HUES64 (cell line): ENCODE measurements at regions not wholly inside any gene's neighbourhood (a gene's known extent, or its start where the extent isn't known, plus 50 kb on each side); places are given as distances from the start of the nearest gene placed in this dataset.

Source experiments
- H3K27ac ChIP-seq: 2 replicates; pipeline ENCODE4 v1.7.0; 2013; ENCODE audit warnings: low read depth, low read length, inconsistent platforms
- H3K27me3 ChIP-seq: 2 replicates; pipeline ENCODE4 v1.6.1; 2013; ENCODE audit warnings: mild to moderate bottlenecking, low read length; ENCODE audit not compliant: insufficient read depth
- H3K36me3 ChIP-seq: 2 replicates; pipeline ENCODE4 v1.6.1; 2013; ENCODE audit warnings: mild to moderate bottlenecking, low read length; ENCODE audit not compliant: insufficient read depth
- H3K4me1 ChIP-seq: 2 replicates; pipeline ENCODE4 v1.6.1; 2013; ENCODE audit warnings: mild to moderate bottlenecking, low read length, moderate library complexity; ENCODE audit not compliant: insufficient read depth
- H3K4me3 ChIP-seq: 2 replicates; pipeline ENCODE4 v1.5.1; 2013; ENCODE audit warnings: mild to moderate bottlenecking, low read length, moderate library complexity
- H3K9ac ChIP-seq: 2 replicates; pipeline ENCODE4 v1.6.1; 2013; ENCODE audit warnings: mild to moderate bottlenecking, low read depth, low read length
- H3K9me3 ChIP-seq: 2 replicates; pipeline ENCODE4 v1.6.1; 2013; ENCODE audit warnings: low read depth, low read length; ENCODE audit not compliant: insufficient read depth
- WGBS: fragments of 150-250, 120-280 bp; methylation state at CpG from one replicate; pipeline ENCODE4 v1.1.7; 2013; ENCODE audit warnings: missing lambda C conversion rate; 5-methylcytosine and 5-hydroxymethylcytosine counted together

GRCh38 chr4:129223945-129224344 is 128.0 kb downstream of the C4orf33 start:
- H3K27me3 ChIP-seq, result no peaks in the 10 kb centered on the region
- H3K4me1 ChIP-seq, result no peaks in the 10 kb centered on the region

GRCh38 chr4:129230846-129231245 is 134.9 kb downstream of the C4orf33 start:
- no peak overlapping the region for H3K4me3 ChIP-seq

More at GRCh38 chr4:129223945-129224344, 128.0 kb downstream of the C4orf33 start:
- H3K9ac ChIP-seq, result no peak overlapping the region
- H3K27ac ChIP-seq, result no peak overlapping the region
- no peak overlapping the region for H3K4me3 ChIP-seq
- H3K9me3 ChIP-seq, result no peaks in the 10 kb centered on the region
- no peaks in the 10 kb centered on the region for H3K36me3 ChIP-seq

DNA sequence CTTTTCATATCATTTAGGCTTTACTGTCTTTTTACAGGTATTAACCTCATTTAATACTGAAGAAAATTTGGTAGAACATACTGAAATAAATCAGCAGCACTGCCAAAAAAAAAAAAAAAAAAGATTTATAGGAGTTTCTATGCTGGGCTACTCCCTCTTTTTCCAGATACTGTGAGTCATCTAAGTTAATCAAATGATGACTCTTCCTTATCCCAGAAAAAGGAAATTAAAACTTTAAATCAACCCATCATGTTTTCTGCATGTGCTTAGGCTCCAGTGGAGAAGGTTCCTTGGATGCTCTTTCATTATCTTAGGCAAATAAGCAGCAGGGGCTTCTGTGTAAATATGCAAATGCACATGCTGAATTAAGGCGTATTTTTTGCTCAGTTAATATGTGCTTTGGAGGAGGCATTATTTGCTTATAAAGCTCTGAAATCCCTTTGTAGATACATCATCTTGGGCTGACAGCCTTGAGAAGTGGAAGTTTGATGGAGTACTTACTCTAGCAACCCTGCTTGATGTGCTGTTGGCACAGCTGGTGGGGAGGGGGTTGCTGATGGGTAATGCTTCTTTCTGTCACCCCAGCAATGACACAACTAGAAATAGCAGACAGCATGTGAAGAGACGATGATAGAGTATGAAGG is 136.1 kb downstream of the C4orf33 start:
- H3K36me3 ChIP-seq, result no peaks in the 10 kb centered on the region
- no peak overlapping the region for H3K9ac ChIP-seq
- no peaks in the 10 kb centered on the region for H3K9me3 ChIP-seq
- H3K27ac ChIP-seq, result no peak overlapping the region
- H3K4me3 ChIP-seq, result no peak overlapping the region
- 88% methylated on average over 2 of the region's 2 CpGs for WGBS
- H3K4me1 ChIP-seq, result no peaks in the 10 kb centered on the region
- H3K27me3 ChIP-seq, result no peaks in the 10 kb centered on the region

More at GRCh38 chr4:129230846-129231245, 134.9 kb downstream of the C4orf33 start:
- Histone ChIP-seq H3K9me3 (no peaks in the 10 kb centered on the region), H3K27me3 (no peaks in the 10 kb centered on the region), H3K9ac (no peak overlapping the region), H3K4me1 (no peaks in the 10 kb centered on the region), H3K36me3 (no peaks in the 10 kb centered on the region), H3K27ac (no peak overlapping the region)
- WGBS, result 89% methylated on average over 4 of the region's 4 CpGs

- Histone ChIP-seq H3K4me1 (no peaks in the 10 kb centered on the region), H3K27me3 (no peaks in the 10 kb centered on the region), H3K4me3 (no peak overlapping the region), H3K9ac (no peak overlapping the region), H3K27ac (no peak overlapping the region), H3K36me3 (no peaks in the 10 kb centered on the region), H3K9me3 (no peaks in the 10 kb centered on the region)
- 94% methylated on average over 3 of the region's 3 CpGs for WGBS
Measured at GRCh38 chr4:129232589-129233337, 136.8 kb downstream of the C4orf33 start.

- no peaks in the 10 kb centered on the region for H3K4me1 ChIP-seq
- H3K27ac ChIP-seq, result no peak overlapping the region
- H3K9me3 ChIP-seq, result no peaks in the 10 kb centered on the region
- 94% methylated on average over 1 of the region's 1 CpG for WGBS
- no peaks in the 10 kb centered on the region for H3K27me3 ChIP-seq
- no peaks in the 10 kb centered on the region for H3K36me3 ChIP-seq
- no peak overlapping the region for H3K9ac ChIP-seq
- no peak overlapping the region for H3K4me3 ChIP-seq
Measured at GRCh38 chr4:129233691-129234090, 137.7 kb downstream of the C4orf33 start.

DNA sequence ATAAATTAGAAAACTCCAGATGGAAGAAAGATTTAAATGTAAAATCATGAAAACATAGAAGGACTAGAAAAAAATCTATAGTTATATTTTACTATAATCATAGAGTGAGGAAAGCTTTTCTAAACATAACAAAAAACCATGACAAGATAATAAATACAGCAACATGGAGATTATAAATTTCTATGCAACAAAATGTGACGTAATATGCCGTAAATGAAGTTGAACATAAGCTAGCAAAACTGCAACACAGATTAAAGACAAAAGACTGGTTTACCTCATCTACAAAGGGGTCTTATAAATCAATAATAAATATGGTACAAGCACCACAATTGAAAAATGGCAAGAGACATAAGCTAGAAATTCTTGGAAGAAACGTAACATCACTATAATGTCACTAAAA is 140.4 kb downstream of the C4orf33 start:
- 100% methylated on average over 2 of the region's 3 CpGs for whole genome bisulfite sequencing
- H3K9me3 ChIP-seq, result no peaks in the 10 kb centered on the region

DNA sequence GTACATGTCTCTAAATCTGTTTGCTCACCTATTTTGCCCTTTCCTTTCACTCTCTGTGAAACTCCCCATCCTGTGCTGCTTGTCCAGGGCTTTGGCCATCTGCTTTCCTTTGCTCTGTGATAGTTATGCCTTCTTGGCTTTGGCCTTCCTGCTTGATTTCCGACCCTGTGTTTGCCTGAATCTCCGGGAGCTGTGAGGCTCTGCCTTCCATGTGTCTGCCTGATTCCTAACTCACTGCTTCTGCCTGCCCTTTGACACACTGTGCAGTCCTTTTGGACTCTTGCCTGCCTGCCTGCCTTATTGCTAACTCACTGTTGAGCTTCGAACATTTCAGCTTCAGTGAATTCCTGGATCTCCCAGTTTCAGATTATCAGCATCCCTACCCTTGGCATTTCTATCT is 143.1 kb downstream of the C4orf33 start:
- Histone ChIP-seq H3K27me3 (no peaks in the 10 kb centered on the region), H3K36me3 (no peaks in the 10 kb centered on the region), H3K9me3 (no peaks in the 10 kb centered on the region), H3K27ac (no peak overlapping the region), H3K4me3 (no peak overlapping the region), H3K9ac (no peak overlapping the region), H3K4me1 (no peaks in the 10 kb centered on the region)
- 92% methylated on average over 3 of the region's 3 CpGs for WGBS

More for the DNA sequence above, 140.4 kb downstream of the C4orf33 start:
- Histone ChIP-seq H3K36me3 (no peaks in the 10 kb centered on the region), H3K4me1 (no peaks in the 10 kb centered on the region), H3K9ac (no peak overlapping the region), H3K4me3 (no peak overlapping the region), H3K27me3 (no peaks in the 10 kb centered on the region), H3K27ac (no peak overlapping the region)

DNA sequence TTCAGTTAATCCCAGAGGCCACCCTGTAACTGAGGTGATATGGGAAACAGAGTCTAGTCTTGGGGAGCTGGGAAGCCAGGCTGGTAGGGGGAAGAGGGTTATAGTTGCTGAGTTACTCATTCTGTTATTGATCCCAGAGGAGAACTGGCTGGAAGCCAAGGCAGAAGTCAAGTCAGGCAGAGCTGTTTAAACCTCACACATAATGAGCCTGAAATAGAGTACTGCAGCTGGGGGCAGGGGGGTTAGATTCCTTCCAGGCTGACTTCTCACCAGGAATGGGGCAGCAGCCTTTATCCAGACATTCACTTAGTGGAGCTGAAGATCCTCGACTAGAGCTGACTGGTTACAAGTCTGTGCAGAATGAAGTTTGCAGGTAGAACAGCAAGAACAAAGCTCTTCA is 144.9 kb downstream of the C4orf33 start:
- 73% methylated on average over 1 of the region's 1 CpG for WGBS
- no peaks in the 10 kb centered on the region for H3K36me3 ChIP-seq
- H3K27ac ChIP-seq, result no peak overlapping the region
- no peak overlapping the region for H3K9ac ChIP-seq
- H3K4me1 ChIP-seq, result no peaks in the 10 kb centered on the region
- no peaks in the 10 kb centered on the region for H3K9me3 ChIP-seq
- no peak overlapping the region for H3K4me3 ChIP-seq
- no peaks in the 10 kb centered on the region for H3K27me3 ChIP-seq

DNA sequence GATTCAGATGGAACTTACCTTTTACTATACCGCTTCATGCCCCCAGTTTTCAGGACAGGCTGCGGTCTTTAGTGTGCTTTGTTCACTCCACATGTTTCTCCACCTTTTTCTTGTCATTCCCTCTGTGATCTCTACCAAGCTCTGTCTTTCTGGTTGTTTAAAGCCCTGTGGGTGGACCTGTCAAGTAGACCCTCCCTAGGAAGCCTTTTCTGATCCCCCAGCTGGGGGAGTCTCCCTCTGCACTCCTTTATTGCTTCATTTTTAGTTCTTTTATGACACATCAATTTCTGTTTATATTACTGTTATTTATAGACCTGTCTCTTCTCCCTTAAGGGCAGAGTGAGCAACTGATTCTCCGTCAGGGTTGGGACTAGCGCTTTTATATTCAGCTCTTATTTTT is 150.2 kb downstream of the C4orf33 start:
- WGBS, result 94% methylated on average over 4 of the region's 4 CpGs
- H3K27ac ChIP-seq, result no peak overlapping the region
- no peaks in the 10 kb centered on the region for H3K27me3 ChIP-seq
- no peaks in the 10 kb centered on the region for H3K4me1 ChIP-seq
- H3K4me3 ChIP-seq, result no peak overlapping the region
- H3K9ac ChIP-seq, result no peak overlapping the region
- no peaks in the 10 kb centered on the region for H3K36me3 ChIP-seq
- H3K9me3 ChIP-seq, result no peaks in the 10 kb centered on the region

- no peak overlapping the region for H3K4me3 ChIP-seq
- H3K27ac ChIP-seq, result no peak overlapping the region
- H3K9me3 ChIP-seq, result no peaks in the 10 kb centered on the region
- H3K36me3 ChIP-seq, result no peaks in the 10 kb centered on the region
- WGBS, result 93% methylated on average over 14 of the region's 15 CpGs
- H3K4me1 ChIP-seq, result peaks cover 3% of the 10 kb centered on the region; the same call in 1 of the 2 replicates
- H3K9ac ChIP-seq, result no peak overlapping the region
- H3K27me3 ChIP-seq, result no peaks in the 10 kb centered on the region
Measured at GRCh38 chr4:129246910-129247461, 151.0 kb downstream of the C4orf33 start.

GRCh38 chr4:129248621-129249020 is 152.7 kb downstream of the C4orf33 start:
- no peak overlapping the region for H3K9ac ChIP-seq
- no peaks in the 10 kb centered on the region for H3K36me3 ChIP-seq
- H3K27me3 ChIP-seq, result no peaks in the 10 kb centered on the region
- 92% methylated on average over 1 of the region's 1 CpG for WGBS
- H3K9me3 ChIP-seq, result no peaks in the 10 kb centered on the region
- H3K4me3 ChIP-seq, result no peak overlapping the region
- H3K27ac ChIP-seq, result no peak overlapping the region
- peaks cover 3% of the 10 kb centered on the region; the same call in 1 of the 2 replicates for H3K4me1 ChIP-seq
